ENCODE measurements at regions not wholly inside any gene's neighbourhood (a gene's known extent, or its start where the extent isn't known, plus 50 kb on each side); places are given as distances from the start of the nearest gene placed in this dataset.

- no peak for DNase-seq
Measured at GRCh38 chr2:173783382-173783781, 181.8 kb downstream of the SP3 start.

- no peak for DNase-seq
Measured at GRCh38 chr2:173785813-173786212, 179.4 kb downstream of the SP3 start.

GRCh38 chr2:173791502-173791901 is 173.7 kb downstream of the SP3 start:
- DNase-seq: no peak

GRCh38 chr2:173792166-173792565 is 173.0 kb downstream of the SP3 start:
- DNase-seq: no peak

GRCh38 chr2:173792741-173793140 is 172.4 kb downstream of the SP3 start:
- no peak for DNase-seq

- DNase-seq: no peak
Measured at GRCh38 chr2:173793709-173794565, 171.2 kb downstream of the SP3 start.

GRCh38 chr2:173797586-173798263 is 167.4 kb downstream of the SP3 start:
- no peak for DNase-seq

GRCh38 chr2:173802518-173802917 is 162.7 kb downstream of the SP3 start:
- no peak for DNase-seq

- no peak for DNase-seq
Measured at GRCh38 chr2:173803449-173803848, 161.7 kb downstream of the SP3 start.

GRCh38 chr2:173806761-173807160 is 158.4 kb downstream of the SP3 start:
- DNase-seq: peak; percentile 32

GRCh38 chr2:173808718-173809117 is 156.5 kb downstream of the SP3 start:
- no peak for DNase-seq

GRCh38 chr2:173812321-173812720 is 152.9 kb downstream of the SP3 start:
- DNase-seq: no peak

GRCh38 chr2:173814306-173814705 is 150.9 kb downstream of the SP3 start:
- DNase-seq: no peak

GRCh38 chr2:173815772-173816171 is 149.4 kb downstream of the SP3 start:
- DNase-seq: peak; percentile 5

- DNase-seq: no peak
Measured at GRCh38 chr2:173817582-173817981, 147.6 kb downstream of the SP3 start.

- DNase-seq: no peak
Measured at GRCh38 chr2:173818285-173818684, 146.9 kb downstream of the SP3 start.

- DNase-seq: no peak
Measured at GRCh38 chr2:173819852-173820251, 145.3 kb downstream of the SP3 start.

GRCh38 chr2:173821451-173821850 is 143.7 kb downstream of the SP3 start:
- DNase-seq: no peak

GRCh38 chr2:173822889-173823542 is 142.2 kb downstream of the SP3 start:
- no peak for DNase-seq

- no peak for DNase-seq
Measured at GRCh38 chr2:173823543-173823939, 141.6 kb downstream of the SP3 start.

GRCh38 chr2:173828189-173829142 is 136.7 kb downstream of the SP3 start:
- DNase-seq: peak; percentile 6

- no peak for DNase-seq
Measured at GRCh38 chr2:173829727-173830126, 135.4 kb downstream of the SP3 start.

GRCh38 chr2:173830170-173830569 is 135.0 kb downstream of the SP3 start:
- DNase-seq: no peak

Data from EL (cell line).